HG03097 (cell line): ENCODE measurements at regions not wholly inside any gene's neighbourhood (a gene's known extent, or its start where the extent isn't known, plus 50 kb on each side); places are given as distances from the start of the nearest gene placed in this dataset.
"Not testable (repeated sequence)": the region's sequence is repeated elsewhere in the genome, so short reads cannot be mapped to it uniquely, and the experiment has no call there.

ENCODE experiments used
- ATAC-seq: cut with Tn5 transposase; IDR thresholded peaks from one replicate; pipeline ENCODE4 v1.9.1; 2021; ENCODE audit not compliant: unreplicated experiment, low FRiP score

GRCh38 chr21:28391938-28392849 lies 600.5 kb downstream of the LTN1 start:
- no peak for ATAC-seq

- no peak for ATAC-seq
These were observed 605.5 kb downstream of the LTN1 start for GRCh38 chr21:28387220-28387619.

GRCh38 chr21:28385845-28386244 lies 606.8 kb downstream of the LTN1 start:
- ATAC-seq = no peak

- ATAC-seq = not testable (repeated sequence)
These were observed 611.5 kb downstream of the LTN1 start for GRCh38 chr21:28381000-28381745.

- ATAC-seq = no peak
These were observed 612.4 kb downstream of the LTN1 start for GRCh38 chr21:28380241-28380640.

GRCh38 chr21:28378026-28378425 lies 614.7 kb downstream of the LTN1 start:
- ATAC-seq = no peak

GRCh38 chr21:28375708-28376385 lies 616.8 kb downstream of the LTN1 start:
- no peak for ATAC-seq

- ATAC-seq = no peak
These were observed 617.8 kb downstream of the LTN1 start for GRCh38 chr21:28374881-28375280.

GRCh38 chr21:28371713-28372112 lies 621.0 kb downstream of the LTN1 start:
- ATAC-seq = no peak

- ATAC-seq = no peak
These were observed 633.4 kb downstream of the LTN1 start for GRCh38 chr21:28359300-28359699.

- ATAC-seq = no peak
These were observed 634.0 kb downstream of the LTN1 start for GRCh38 chr21:28358702-28359101.

- ATAC-seq = no peak
These were observed 634.5 kb downstream of the LTN1 start for GRCh38 chr21:28358170-28358569.

GRCh38 chr21:28357743-28358142 lies 634.9 kb downstream of the LTN1 start:
- ATAC-seq = no peak

GRCh38 chr21:28356422-28356821 lies 636.3 kb downstream of the LTN1 start:
- no peak for ATAC-seq

GRCh38 chr21:28345934-28346333 lies 646.7 kb downstream of the LTN1 start:
- no peak for ATAC-seq

- no peak for ATAC-seq
These were observed 647.7 kb downstream of the LTN1 start for GRCh38 chr21:28344985-28345384.

- ATAC-seq = no peak
These were observed 650.4 kb downstream of the LTN1 start for GRCh38 chr21:28342212-28342810.

- ATAC-seq = no peak
These were observed 653.3 kb downstream of the LTN1 start for GRCh38 chr21:28339403-28339802.

- no peak for ATAC-seq
These were observed 653.9 kb downstream of the LTN1 start for GRCh38 chr21:28338701-28339305.

GRCh38 chr21:28337315-28337714 lies 655.4 kb downstream of the LTN1 start:
- no peak for ATAC-seq
